BLaER1 treated with 17β-estradiol and CSF1 and Interleukin-3, amounts not matched to agents 10 nM and 100 nM (cell line): ENCODE measurements at regions not wholly inside any gene's neighbourhood (a gene's known extent, or its start where the extent isn't known, plus 50 kb on each side); places are given as distances from the start of the nearest gene placed in this dataset.

Experiments
- H3K27ac ChIP-seq, 11 experiments: shearing (Covaris generic); formaldehyde crosslinking; 2 replicates each; pipeline ENCODE4 v1.8.1; 2022
- H3K27me3 ChIP-seq, 11 experiments: shearing (Covaris generic); formaldehyde crosslinking; 2 replicates each; pipeline ENCODE4 v1.8.1; 2022
- H3K36me3 ChIP-seq, 11 experiments: shearing (Covaris generic); formaldehyde crosslinking; 2 replicates each; pipeline ENCODE4 v1.8.1; 2022
- H3K4me1 ChIP-seq, 10 experiments: shearing (Covaris generic); formaldehyde crosslinking; 2 replicates each; pipeline ENCODE4 v1.8.1; 2022
- H3K4me2 ChIP-seq, 11 experiments: shearing (Covaris generic); formaldehyde crosslinking; 2 replicates each; pipeline ENCODE4 v1.8.1; 2022
- H3K4me3 ChIP-seq, 10 experiments: shearing (Covaris generic); formaldehyde crosslinking; 2 replicates each; pipeline ENCODE4 v1.8.1; 2022
- H3K9ac ChIP-seq, 11 experiments: shearing (Covaris generic); formaldehyde crosslinking; 2 replicates each; pipeline ENCODE4 v1.8.1; 2022
- H3K9me3 ChIP-seq, 11 experiments: shearing (Covaris generic); formaldehyde crosslinking; replicated peaks in 1 of 11; 2 replicates each; pipeline ENCODE4 v1.8.1; 2022
- H4K20me1 ChIP-seq, 11 experiments: shearing (Covaris generic); formaldehyde crosslinking; 2 replicates each; pipeline ENCODE4 v1.8.1; 2022
- Cebpa-rat ChIP-seq, 11 experiments: shearing (Covaris generic); IDR thresholded peaks; 2 replicates each; pipeline ENCODE4 v1.8.1; 2022

GRCh38 chr16:51757505-51757904 is 606.4 kb upstream of the SALL1 start:
- H4K20me1 ChIP-seq = no peaks in the 10 kb centered on the region
- H3K4me2 ChIP-seq = no peak overlapping the region
- H3K27me3 ChIP-seq = no peaks in the 10 kb centered on the region; a peak in 1 of 22 replicates
- no peaks in the 10 kb centered on the region for H3K36me3 ChIP-seq
- no peak overlapping the region for H3K9ac ChIP-seq
- H3K4me1 ChIP-seq = peaks cover 0 to 12% (median 8%) of the 10 kb centered on the region in 10 experiments; a peak in 10 of 20 replicates
- H3K9me3 ChIP-seq = no peaks in the 10 kb centered on the region
- no peak overlapping the region for H3K4me3 ChIP-seq
- no peak for TF ChIP-seq Cebpa-rat (IDR thresholded peaks at IDR 0.05)
- H3K27ac ChIP-seq = no peak overlapping the region

- Histone ChIP-seq H3K4me3 (no peak overlapping the region), H3K4me2 (0 out of 22 replicates have a peak overlapping the region, but pooled peaks of 2 of the 11 experiments have one; percentile 36 to 40), H3K27ac (no peak overlapping the region), H4K20me1 (no peaks in the 10 kb centered on the region), H3K27me3 (no peaks in the 10 kb centered on the region), H3K9me3 (no peaks in the 10 kb centered on the region), H3K36me3 (no peaks in the 10 kb centered on the region), H3K9ac (no peak overlapping the region), H3K4me1 (peaks cover 0 to 8% (median 5%) of the 10 kb centered on the region in 10 experiments; a peak in 7 of 20 replicates)
- no peak for TF ChIP-seq Cebpa-rat (IDR thresholded peaks at IDR 0.05)
These were observed 606.0 kb upstream of the SALL1 start for GRCh38 chr16:51757124-51757470.

- Histone ChIP-seq H3K9me3 (no peaks in the 10 kb centered on the region), H3K4me1 (peaks cover 0 to 8% (median 5%) of the 10 kb centered on the region in 10 experiments; a peak in 7 of 20 replicates), H3K27ac (no peak overlapping the region), H3K27me3 (no peaks in the 10 kb centered on the region), H3K36me3 (no peaks in the 10 kb centered on the region), H3K4me3 (no peak overlapping the region), H3K4me2 (peak overlapping the region in 7 of 11 experiments; percentile 3 to 42 (median 35); a peak in 8 of 22 replicates), H4K20me1 (no peaks in the 10 kb centered on the region), H3K9ac (no peak overlapping the region)
- no peak for TF ChIP-seq Cebpa-rat (IDR thresholded peaks at IDR 0.05)
These were observed 605.5 kb upstream of the SALL1 start for GRCh38 chr16:51756447-51757123.

DNA sequence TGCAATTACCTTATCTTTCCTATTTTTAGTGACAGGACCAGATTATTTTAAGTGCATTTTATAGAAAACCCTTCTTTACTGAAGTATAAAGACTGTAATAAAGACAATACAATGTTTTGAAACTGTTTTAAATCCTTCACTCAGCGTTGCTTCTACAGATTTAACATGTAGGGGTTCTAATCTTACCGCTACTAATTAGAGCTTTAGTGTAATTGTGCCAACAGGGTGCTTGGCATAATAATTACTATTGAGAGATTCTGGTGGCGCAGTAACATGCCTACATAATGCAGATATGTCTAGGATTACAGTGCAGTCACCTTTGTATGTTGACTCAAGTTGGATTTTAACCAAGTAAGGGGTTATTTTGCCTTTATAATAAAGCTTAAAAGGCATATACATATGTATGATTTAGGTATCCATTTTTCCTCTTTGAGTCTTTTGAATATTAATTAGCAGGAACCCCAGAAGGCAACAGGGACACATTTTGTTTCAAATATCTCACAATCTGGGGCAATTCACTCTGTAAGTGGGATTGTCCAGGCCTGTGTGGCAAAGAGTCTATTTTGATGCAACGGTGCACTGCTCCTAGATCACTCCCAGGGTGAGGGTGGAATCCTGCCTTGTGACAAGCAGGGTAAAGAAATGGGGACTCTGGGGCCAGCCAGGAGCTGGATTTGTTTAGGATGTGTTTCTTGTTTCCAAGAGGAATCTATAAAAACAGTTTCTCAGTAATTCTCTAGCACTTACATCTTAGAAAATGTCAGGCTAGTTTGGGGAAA is 604.7 kb upstream of the SALL1 start:
- peak overlapping the region in 4 of 11 experiments; percentile 31 to 42 (median 38); a peak in 2 of 22 replicates for H3K4me2 ChIP-seq

DNA sequence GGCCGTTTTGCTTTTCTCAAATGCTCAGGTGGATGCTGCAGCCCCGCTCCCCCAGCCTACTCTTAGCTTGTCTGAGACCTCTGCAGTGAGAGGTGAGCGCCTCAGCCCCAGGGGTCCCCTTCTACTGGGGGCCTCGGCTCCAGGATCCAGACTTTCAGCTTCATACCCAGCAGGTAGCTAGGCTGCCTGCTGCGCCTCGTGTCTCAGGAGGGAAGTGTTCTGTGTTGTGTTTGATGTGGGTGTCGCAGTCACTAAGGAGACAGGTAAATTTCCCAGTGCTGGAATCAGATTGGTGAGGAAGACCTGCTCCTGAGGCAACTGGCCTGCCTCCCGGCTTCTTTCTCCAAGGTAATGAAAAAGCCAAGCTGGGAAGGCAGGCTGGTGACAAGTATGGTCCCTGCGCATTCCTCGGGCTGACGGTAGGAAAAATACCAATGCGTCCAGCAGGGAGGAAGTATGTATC is 604.0 kb upstream of the SALL1 start:
- Histone ChIP-seq H3K27ac (no peak overlapping the region), H3K4me2 (no peak overlapping the region), H3K4me3 (no peak overlapping the region), H3K4me1 (peaks cover 0 to 8% (median 5%) of the 10 kb centered on the region in 10 experiments; a peak in 7 of 20 replicates), H4K20me1 (no peaks in the 10 kb centered on the region), H3K36me3 (no peaks in the 10 kb centered on the region), H3K9ac (no peak overlapping the region), H3K27me3 (no peaks in the 10 kb centered on the region), H3K9me3 (no peaks in the 10 kb centered on the region)
- TF ChIP-seq Cebpa-rat (IDR thresholded peaks at IDR 0.05) = no peak

More for the DNA sequence above, 604.7 kb upstream of the SALL1 start:
- Histone ChIP-seq H4K20me1 (no peaks in the 10 kb centered on the region), H3K4me3 (no peak overlapping the region), H3K36me3 (no peaks in the 10 kb centered on the region), H3K27ac (no peak overlapping the region), H3K27me3 (no peaks in the 10 kb centered on the region), H3K9me3 (no peaks in the 10 kb centered on the region), H3K9ac (no peak overlapping the region), H3K4me1 (peaks cover 0 to 8% (median 5%) of the 10 kb centered on the region in 10 experiments; a peak in 7 of 20 replicates)
- no peak for TF ChIP-seq Cebpa-rat (IDR thresholded peaks at IDR 0.05)

GRCh38 chr16:51753467-51754127 is 602.5 kb upstream of the SALL1 start:
- H3K27ac ChIP-seq = no peak overlapping the region
- no peaks in the 10 kb centered on the region for H3K36me3 ChIP-seq
- H3K4me2 ChIP-seq = no peak overlapping the region
- H3K27me3 ChIP-seq = no peaks in the 10 kb centered on the region
- H3K9ac ChIP-seq = no peak overlapping the region
- H4K20me1 ChIP-seq = no peaks in the 10 kb centered on the region
- TF ChIP-seq Cebpa-rat (IDR thresholded peaks at IDR 0.05) = no peak
- no peak overlapping the region for H3K4me3 ChIP-seq
- H3K4me1 ChIP-seq = peaks cover 0 to 8% (median 5%) of the 10 kb centered on the region in 10 experiments; a peak in 7 of 20 replicates
- no peaks in the 10 kb centered on the region for H3K9me3 ChIP-seq

DNA sequence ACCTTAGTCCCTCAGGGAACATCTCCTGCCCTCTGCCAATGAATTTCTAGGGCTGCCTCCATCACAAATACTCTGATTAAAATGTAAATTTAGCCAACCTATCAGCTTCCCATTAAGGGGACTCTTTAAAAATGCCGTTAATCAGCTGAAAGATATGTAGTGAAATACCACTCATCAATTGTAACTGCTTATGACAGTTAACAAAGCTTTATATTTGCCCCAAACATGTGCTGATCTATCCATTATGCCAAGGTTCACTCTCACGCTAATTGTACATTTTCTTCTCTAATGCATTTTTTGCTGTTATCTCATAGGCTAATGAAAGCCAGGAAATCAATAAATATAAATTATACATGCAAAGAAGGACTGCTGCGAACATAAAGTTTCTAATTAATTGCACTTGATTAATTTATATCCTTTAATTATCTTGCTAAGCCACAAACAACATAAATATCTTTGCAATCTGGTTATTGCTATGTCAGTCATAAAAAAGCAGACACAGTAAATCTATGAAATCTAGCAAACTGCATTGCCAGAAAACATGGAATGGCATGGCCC is 601.4 kb upstream of the SALL1 start:
- peaks cover 0 to 8% (median 5%) of the 10 kb centered on the region in 10 experiments; a peak in 7 of 20 replicates for H3K4me1 ChIP-seq
- H4K20me1 ChIP-seq = no peaks in the 10 kb centered on the region
- TF ChIP-seq Cebpa-rat (IDR thresholded peaks at IDR 0.05) = no peak
- no peaks in the 10 kb centered on the region for H3K36me3 ChIP-seq
- no peaks in the 10 kb centered on the region for H3K27me3 ChIP-seq
- no peak overlapping the region for H3K4me3 ChIP-seq
- no peak overlapping the region for H3K9ac ChIP-seq
- no peaks in the 10 kb centered on the region for H3K9me3 ChIP-seq
- no peak overlapping the region for H3K27ac ChIP-seq
- H3K4me2 ChIP-seq = no peak overlapping the region

- Histone ChIP-seq H3K4me1 (no peaks in the 10 kb centered on the region), H3K36me3 (no peaks in the 10 kb centered on the region), H3K9ac (no peak overlapping the region), H3K27me3 (no peaks in the 10 kb centered on the region), H3K9me3 (no peaks in the 10 kb centered on the region), H4K20me1 (no peaks in the 10 kb centered on the region), H3K4me3 (no peak overlapping the region), H3K4me2 (no peak overlapping the region), H3K27ac (no peak overlapping the region)
- TF ChIP-seq Cebpa-rat (IDR thresholded peaks at IDR 0.05) = no peak
These were observed 596.3 kb upstream of the SALL1 start for GRCh38 chr16:51747329-51747728.

DNA sequence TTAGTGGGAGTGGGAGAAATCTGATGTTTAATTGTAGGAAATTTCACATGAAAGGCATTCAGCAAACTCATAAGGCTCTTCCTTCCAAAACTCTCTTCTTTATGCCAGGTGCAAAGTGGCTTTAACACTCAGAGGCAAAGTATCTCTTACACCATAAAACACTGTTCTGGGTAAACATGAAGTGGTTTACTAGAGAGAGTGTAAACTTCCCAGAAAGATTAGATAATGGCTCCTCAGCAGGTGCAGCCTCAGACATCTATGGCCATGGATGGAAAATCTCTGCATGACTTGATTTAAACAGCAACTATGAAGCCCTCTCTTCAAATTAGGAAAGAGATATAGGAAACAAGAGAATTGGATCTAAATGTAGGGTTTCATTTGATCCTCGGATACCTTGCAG is 583.1 kb upstream of the SALL1 start:
- no peaks in the 10 kb centered on the region for H3K4me1 ChIP-seq
- H3K4me3 ChIP-seq = no peak overlapping the region
- H3K9ac ChIP-seq = no peak overlapping the region
- no peak overlapping the region for H3K4me2 ChIP-seq
- H3K9me3 ChIP-seq = no peaks in the 10 kb centered on the region
- H3K27me3 ChIP-seq = no peaks in the 10 kb centered on the region
- H3K36me3 ChIP-seq = no peaks in the 10 kb centered on the region
- H4K20me1 ChIP-seq = no peaks in the 10 kb centered on the region
- no peak for TF ChIP-seq Cebpa-rat (IDR thresholded peaks at IDR 0.05)
- no peak overlapping the region for H3K27ac ChIP-seq
